IMR-90 (cell line): ENCODE measurements at regions not wholly inside any gene's neighbourhood (a gene's known extent, or its start where the extent isn't known, plus 50 kb on each side); places are given as distances from the start of the nearest gene placed in this dataset.

Experiments used
- ATAC-seq: fragments of 200-7000 bp; cut with Tn5 transposase; 2 replicates; pipeline ENCODE4 v1.9.1; 2020; ENCODE audit warnings: low read depth, mild to moderate bottlenecking, moderate library complexity
- BruUV-seq: library from RNA; stranded (reverse); fragments of 400-500 nt; replicated peaks from 2 replicates; lab custom pipeline; 2021; lab: Mats Ljungman, UMichigan
- CTCF ChIA-PET: fragments of 300-600 bp; formaldehyde crosslinking; extraction: SDS; loops from one replicate; lab custom pipeline; 2021; ENCODE audit warnings: antibody characterized with exemption; lab: Yijun Ruan, JAX
- POLR2A ChIA-PET: fragments of 300-600 bp; sonication (Branson Sonifier 250); formaldehyde crosslinking; loops from one replicate; lab custom pipeline; 2022; ENCODE audit warnings: antibody characterized with exemption; ENCODE audit not compliant: unreplicated experiment; lab: Charles Lee
- DNase-seq: peaks from one replicate; pipeline ENCODE4 v3.0.0; 2013
- H2AFZ ChIP-seq: replicated peaks from 2 replicates; pipeline ENCODE3; 2013; ENCODE audit warnings: low read length, mild to moderate bottlenecking; ENCODE audit not compliant: poor library complexity
- H2AK5ac ChIP-seq: 2 replicates; pipeline ENCODE4 v1.6.1; 2013; ENCODE audit warnings: low read depth, low read length, inconsistent platforms
- H2AK9ac ChIP-seq: replicated peaks from 2 replicates; pipeline ENCODE3; 2013; ENCODE audit warnings: mild to moderate bottlenecking, low read depth, low read length, moderate library complexity; ENCODE audit not compliant: poor library complexity
- H2BK120ac ChIP-seq: 2 replicates; pipeline ENCODE4 v1.6.1; 2013; ENCODE audit warnings: low read depth, low read length, inconsistent platforms
- H2BK15ac ChIP-seq: 3 replicates; pipeline ENCODE4 v1.6.1; 2013; ENCODE audit warnings: low read depth, low read length, inconsistent platforms
- H2BK20ac ChIP-seq: 2 replicates; pipeline ENCODE4 v1.6.1; 2013; ENCODE audit warnings: low read depth, mild to moderate bottlenecking, inconsistent platforms, low read length, moderate library complexity
- H2BK5ac ChIP-seq: 2 replicates; pipeline ENCODE4 v1.6.1; 2013; ENCODE audit warnings: mild to moderate bottlenecking, low read depth, low read length, inconsistent platforms; ENCODE audit not compliant: poor library complexity, severe bottlenecking
- H3K14ac ChIP-seq: replicated peaks from 2 replicates; pipeline ENCODE4 v1.6.1; 2013; ENCODE audit warnings: low read depth, low read length, inconsistent platforms
- H3K18ac ChIP-seq: 2 replicates; pipeline ENCODE4 v1.6.1; 2013; ENCODE audit warnings: low read depth, low read length, control low read depth
- H3K23ac ChIP-seq: 2 replicates; pipeline ENCODE4 v1.6.1; 2013; ENCODE audit warnings: low read depth, low read length, inconsistent platforms
- H3K27ac ChIP-seq: 2 replicates; pipeline ENCODE4 v1.5.1; 2013; ENCODE audit warnings: mild to moderate bottlenecking, control low read depth, low read length; ENCODE audit not compliant: insufficient read depth
- H3K27me3 ChIP-seq: 2 replicates; pipeline ENCODE4 v1.6.1; 2013; ENCODE audit warnings: low read length; ENCODE audit not compliant: control insufficient read depth, insufficient read depth
- H3K36me3 ChIP-seq: 2 replicates; pipeline ENCODE4 v1.6.1; 2013; ENCODE audit warnings: low read length, mixed read lengths; ENCODE audit not compliant: control insufficient read depth, insufficient read depth
- H3K4ac ChIP-seq: 2 replicates; pipeline ENCODE4 v1.6.1; 2013; ENCODE audit warnings: low read depth, low read length, inconsistent platforms
- H3K4me1 ChIP-seq: 2 replicates; pipeline ENCODE4 v1.6.1; 2013; ENCODE audit warnings: low read length, mixed read lengths; ENCODE audit not compliant: control insufficient read depth, insufficient read depth
- H3K4me2 ChIP-seq: 2 replicates; pipeline ENCODE4 v1.6.1; 2013; ENCODE audit warnings: low read depth, mild to moderate bottlenecking, control low read depth, low read length, moderate library complexity
- H3K4me3 ChIP-seq: 2 replicates; pipeline ENCODE4 v1.5.1; 2013; ENCODE audit warnings: low read depth, mild to moderate bottlenecking, control low read depth, low read length, moderate library complexity; ENCODE audit not compliant: insufficient read depth
- H3K56ac ChIP-seq: 2 replicates; pipeline ENCODE4 v1.6.1; 2013; ENCODE audit warnings: low read length, inconsistent platforms; ENCODE audit not compliant: insufficient read depth; ENCODE audit errors: extremely low read depth
- H3K79me1 ChIP-seq, 2 experiments: 2 replicates each; pipeline ENCODE4 v1.6.1; 2013; ENCODE audit warnings: low read length in 2 of 2, inconsistent platforms in 1 of 2, low read depth in 1 of 2
- H3K9ac ChIP-seq: 2 replicates; pipeline ENCODE4 v1.6.1; 2013; ENCODE audit warnings: low read depth, low read length, control low read depth
- H3K9me1 ChIP-seq: 2 replicates; pipeline ENCODE4 v1.6.1; 2013; ENCODE audit warnings: low read length, inconsistent platforms; ENCODE audit not compliant: insufficient read depth
- H3K9me3 ChIP-seq: 2 replicates; pipeline ENCODE4 v1.6.1; 2013; ENCODE audit warnings: low read length; ENCODE audit not compliant: control insufficient read depth, insufficient read depth
- H4K20me1 ChIP-seq: 2 replicates; pipeline ENCODE4 v1.6.1; 2013; ENCODE audit warnings: low read length, inconsistent platforms; ENCODE audit not compliant: insufficient read depth
- H4K5ac ChIP-seq: 2 replicates; pipeline ENCODE4 v1.6.1; 2013; ENCODE audit warnings: mild to moderate bottlenecking, low read depth, low read length, control low read depth
- H4K8ac ChIP-seq, 2 experiments: 2 replicates each; pipeline ENCODE4 v1.6.1; 2013; ENCODE audit warnings: low read depth in 2 of 2, low read length in 2 of 2, control low read depth in 1 of 2, inconsistent platforms in 1 of 2
- H4K91ac ChIP-seq: 2 replicates; pipeline ENCODE4 v1.6.1; 2013; ENCODE audit warnings: low read depth, low read length, inconsistent platforms; ENCODE audit not compliant: insufficient read depth
- BHLHE40 ChIP-seq: fragments of 150-350 bp; IDR thresholded peaks from 2 replicates; pipeline ENCODE4 v1.6.1; 2016; ENCODE audit warnings: mild to moderate bottlenecking, low read depth, low read length
- CHD1 ChIP-seq: IDR thresholded peaks from 2 replicates; pipeline ENCODE4 v1.6.1; 2012; ENCODE audit warnings: low read depth, low read length, improper control_type of control experiment
- ELK1 ChIP-seq: fragments of 150-350 bp; IDR thresholded peaks from 2 replicates; pipeline ENCODE4 v1.6.1; 2016; ENCODE audit warnings: low read depth, mild to moderate bottlenecking, low read length, moderate library complexity, borderline replicate concordance
- MAZ ChIP-seq: IDR thresholded peaks from 2 replicates; pipeline ENCODE4 v1.6.1; 2012; ENCODE audit warnings: low read depth, mild to moderate bottlenecking, low read length, improper control_type of control experiment, moderate library complexity, borderline replicate concordance
- NFE2L2 ChIP-seq: fragments of 150-350 bp; IDR thresholded peaks from 2 replicates; pipeline ENCODE4 v1.6.1; 2016; ENCODE audit warnings: low read depth, mild to moderate bottlenecking, low read length
- RCOR1 ChIP-seq: IDR thresholded peaks from 2 replicates; pipeline ENCODE4 v1.6.1; 2012; ENCODE audit warnings: mild to moderate bottlenecking, low read length, improper control_type of control experiment; ENCODE audit not compliant: insufficient replicate concordance
- WGBS, 2 experiments: methylation state at CpG; one replicate each; pipeline versions ENCODE4 v1.1.5 to v1.1.7; 2013; ENCODE audit warnings: missing lambda C conversion rate in 2 of 2; ENCODE audit not compliant: insufficient read length in 1 of 2; ENCODE audit errors: extremely low coverage in 2 of 2; 5-methylcytosine and 5-hydroxymethylcytosine counted together
- dilution Hi-C: fragments of 300-500 bp; cut with HindIII; formaldehyde crosslinking; loops from one replicate; pipeline ENCODE4 v1.14.3; 2018; ENCODE audit warnings: low sequenced_read_pairs; ENCODE audit not compliant: unreplicated experiment
- in situ Hi-C: fragments of 300-500 bp; cut with MboI; formaldehyde crosslinking; loops from 3 replicates; pipeline ENCODE4 v1.14.3; 2019; ENCODE audit warnings: low sequenced_read_pairs, inconsistent platforms, mixed read lengths
- intact Hi-C: fragments of 100-400 bp; cut with micrococcal nuclease; formaldehyde crosslinking; loops from 2 replicates; pipeline ENCODE4 v1.10.0; 2022

- no peak overlapping the region for H3K4me2 ChIP-seq
- H4K5ac ChIP-seq, result no peak overlapping the region
- no peak overlapping the region for H3K4me3 ChIP-seq
- ATAC-seq (no peak), DNase-seq (no peak)
- no peak overlapping the region for H3K9ac ChIP-seq
- H2AK9ac ChIP-seq, result no peak overlapping the region
- H2BK120ac ChIP-seq, result no peak overlapping the region
- no peak overlapping the region for H3K4ac ChIP-seq
- H3K14ac ChIP-seq, result no peak overlapping the region
- TF ChIP-seq CHD1 (no peak), NFE2L2 (no peak), ELK1 (no peak), MAZ (no peak), RCOR1 (no peak), BHLHE40 (no peak)
- H3K56ac ChIP-seq, result no peak overlapping the region
- no peaks in the 10 kb centered on the region for H3K9me1 ChIP-seq
- no peaks in the 10 kb centered on the region for H3K4me1 ChIP-seq
- no peak overlapping the region for H2BK20ac ChIP-seq
- H2BK15ac ChIP-seq, result no peak overlapping the region
- WGBS, 2 experiments, result no CpG with 5 or more reads among the region's 5 CpGs
- H4K20me1 ChIP-seq, result no peaks in the 10 kb centered on the region
- BruUV-seq, result no TSS peak
- H4K91ac ChIP-seq, result no peak overlapping the region
- ChIA-PET POLR2A (no interaction called here), CTCF (no interaction called here)
- in situ Hi-C loops (loop anchor here (25.0 kb wide), 1 partner anchor 585 kb away; the partner anchor contains the start of gene NRP1), intact Hi-C loops (no loop called here), dilution Hi-C loops (no loop called here)
- H3K9me3 ChIP-seq, result peaks cover 3% of the 10 kb centered on the region; the same call in 1 of the 2 replicates
- no peak overlapping the region for H4K8ac ChIP-seq
- no peak overlapping the region for H3K23ac ChIP-seq
- H3K18ac ChIP-seq, result no peak overlapping the region
- no peaks in the 10 kb centered on the region for H3K36me3 ChIP-seq
- no peak overlapping the region for H3K27ac ChIP-seq
- peaks cover 15% of the 10 kb centered on the region for H3K27me3 ChIP-seq
- H3K79me1 ChIP-seq, result no peaks in the 10 kb centered on the region
- H2BK5ac ChIP-seq, result no peak overlapping the region
- H2AFZ ChIP-seq, result no peak overlapping the region
- no peak overlapping the region for H2AK5ac ChIP-seq
Observed at GRCh38 chr10:33921970-33922605, 587.6 kb upstream of the NRP1 start.
